ENCODE measurements at regions not wholly inside any gene's neighbourhood (a gene's known extent, or its start where the extent isn't known, plus 50 kb on each side); places are given as distances from the start of the nearest gene placed in this dataset.
"Not testable (repeated sequence)": the region's sequence is repeated elsewhere in the genome, so short reads cannot be mapped to it uniquely, and the experiment has no call there.

DNA sequence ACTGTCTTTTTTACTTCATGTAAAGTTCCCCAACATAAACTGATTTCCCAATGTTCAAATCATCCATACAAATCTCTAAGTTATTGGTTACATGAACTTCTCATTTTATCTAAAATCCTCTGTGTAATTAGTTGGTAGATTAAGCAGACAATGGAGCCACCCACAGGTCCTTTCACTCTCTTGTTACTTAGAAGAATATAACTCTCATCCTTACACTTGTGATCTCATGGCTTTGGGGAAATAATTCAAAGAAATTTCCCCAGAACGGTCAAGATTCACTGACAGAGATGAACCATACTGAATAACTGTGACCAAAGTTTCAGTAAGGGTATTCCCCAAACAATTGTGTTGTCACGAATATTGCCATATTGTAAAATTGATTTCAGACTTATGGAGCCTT is 1102.6 kb upstream of the EPHA6 start:
- DNase-seq = no peak

DNA sequence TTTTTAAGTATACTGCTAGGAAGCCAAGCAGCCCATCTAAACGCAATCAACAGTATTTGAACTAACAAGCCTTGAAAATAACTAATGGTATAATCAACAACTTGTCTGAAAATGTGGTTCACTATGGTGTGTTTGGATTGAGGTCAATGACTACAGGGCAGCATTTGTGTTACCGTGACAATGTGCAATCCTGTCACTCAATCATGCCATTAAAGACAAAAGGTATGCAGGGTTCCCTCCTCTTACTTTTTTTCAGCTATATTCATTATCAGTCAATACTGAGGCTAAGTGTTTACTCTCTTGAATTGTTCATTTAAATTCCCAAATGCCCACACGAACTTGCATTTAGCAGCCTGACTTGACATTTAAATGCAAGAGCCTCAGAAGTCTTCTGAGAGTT is 1099.3 kb upstream of the EPHA6 start:
- no peak for DNase-seq

DNA sequence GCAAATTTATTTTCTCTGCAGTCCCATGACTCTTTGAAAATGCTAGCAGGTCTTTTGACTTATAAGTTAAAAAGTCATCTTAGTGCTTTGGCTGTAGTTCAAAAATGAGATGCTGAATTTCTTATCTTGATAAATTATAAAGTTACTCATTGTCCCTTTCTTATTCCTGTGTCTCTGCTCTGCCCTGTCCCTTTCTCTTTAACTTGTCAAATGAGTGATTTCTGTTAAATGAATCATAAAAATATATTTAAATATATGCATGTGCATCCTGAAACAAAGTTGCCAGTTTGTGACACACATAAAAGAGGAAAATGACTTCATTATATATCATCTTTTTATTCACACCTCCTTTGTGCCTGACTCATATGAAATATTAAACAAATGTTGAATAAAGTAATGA is 1097.3 kb upstream of the EPHA6 start:
- no peak for DNase-seq

DNA sequence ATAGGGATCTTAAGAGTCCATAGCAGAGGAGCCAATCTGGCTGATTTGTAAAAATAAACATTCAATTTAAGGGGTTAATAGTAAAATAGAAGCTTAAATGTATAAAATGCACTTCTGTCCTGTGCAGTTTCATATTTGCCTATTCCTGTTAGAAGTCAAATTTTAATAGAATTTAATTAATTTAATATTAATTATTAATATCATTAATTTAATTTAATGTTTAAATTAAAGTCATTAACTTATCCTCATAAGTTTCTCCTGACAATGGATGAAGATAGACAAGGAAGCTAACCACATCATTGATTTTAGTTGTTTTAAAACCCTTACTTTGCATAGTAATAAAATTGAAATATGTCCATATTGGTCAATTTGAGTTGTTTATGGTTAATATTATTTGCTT is 1096.2 kb upstream of the EPHA6 start:
- no peak for DNase-seq

DNA sequence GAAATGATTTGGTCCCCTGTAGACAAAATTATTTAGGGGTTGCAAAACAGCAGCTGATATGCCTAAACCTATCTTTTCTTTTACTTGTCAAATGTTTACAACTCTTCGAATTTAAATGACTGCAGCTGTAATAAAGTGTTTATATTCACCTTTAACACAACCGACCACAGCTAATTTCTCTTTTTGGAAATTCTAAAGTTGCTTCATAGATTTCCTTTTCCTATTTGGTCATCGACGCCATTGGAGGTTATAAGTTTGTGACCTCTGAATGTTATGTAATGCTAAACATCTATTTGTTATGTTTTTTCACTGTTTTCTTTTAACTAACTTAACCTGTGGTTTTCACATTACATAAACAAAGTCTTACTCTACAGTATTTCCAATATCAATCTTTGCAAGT is 1094.9 kb upstream of the EPHA6 start:
- DNase-seq = no peak

DNA sequence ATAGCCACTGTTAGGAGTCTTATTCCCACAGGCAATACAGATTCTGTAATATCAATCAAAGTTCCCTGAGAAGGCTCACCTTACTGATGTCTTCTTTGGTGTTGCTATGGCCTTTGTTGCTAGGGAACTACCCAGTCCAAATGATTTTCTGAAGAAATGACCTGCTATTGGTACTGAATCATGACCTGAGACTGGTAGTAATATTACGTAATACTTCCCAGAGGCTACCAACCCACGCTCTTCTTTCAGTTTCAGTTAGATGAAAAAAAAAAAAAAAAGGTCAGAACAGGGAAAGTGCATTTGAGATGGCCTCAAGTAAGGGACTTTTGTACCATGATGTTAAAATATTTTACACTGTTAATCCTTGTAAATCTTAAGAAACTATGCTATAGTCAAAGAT is 1092.5 kb upstream of the EPHA6 start:
- no peak for DNase-seq

DNA sequence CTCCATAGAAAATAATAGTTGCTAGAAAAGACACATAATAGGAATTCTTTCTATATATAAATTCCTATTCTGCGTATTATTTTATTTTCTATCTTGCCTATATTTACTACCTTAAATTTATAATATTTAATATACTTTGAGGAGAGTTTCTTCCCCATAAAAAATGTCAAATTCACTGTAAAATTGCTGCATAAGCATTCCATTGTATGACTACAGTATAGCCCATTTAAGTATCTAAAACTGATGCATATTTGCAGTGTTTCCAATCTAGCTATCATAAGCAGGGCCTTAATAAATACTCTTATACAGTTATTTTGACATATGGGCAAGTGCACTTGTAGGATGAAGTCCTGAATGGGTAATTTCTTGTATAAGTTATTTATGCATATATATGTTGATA is 1088.6 kb upstream of the EPHA6 start:
- no peak for DNase-seq

DNA sequence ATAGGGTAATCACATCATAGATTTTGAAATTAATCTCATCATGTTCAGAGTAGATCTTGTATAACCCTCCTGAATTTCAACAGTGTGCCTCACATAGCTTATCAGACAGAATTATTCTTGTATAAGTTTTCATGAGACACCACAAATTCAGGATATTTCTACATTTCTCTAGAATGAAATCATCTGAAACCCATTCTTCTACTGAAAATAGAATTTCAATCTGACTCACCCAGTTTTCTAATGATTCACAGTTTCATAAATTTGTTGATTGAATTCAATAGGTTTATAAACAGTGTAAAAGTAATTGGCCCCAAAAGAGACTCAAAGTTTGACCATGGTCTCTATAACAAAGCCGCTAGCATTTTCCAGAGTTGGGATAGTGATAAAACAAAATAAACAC is 1082.6 kb upstream of the EPHA6 start:
- DNase-seq = no peak

DNA sequence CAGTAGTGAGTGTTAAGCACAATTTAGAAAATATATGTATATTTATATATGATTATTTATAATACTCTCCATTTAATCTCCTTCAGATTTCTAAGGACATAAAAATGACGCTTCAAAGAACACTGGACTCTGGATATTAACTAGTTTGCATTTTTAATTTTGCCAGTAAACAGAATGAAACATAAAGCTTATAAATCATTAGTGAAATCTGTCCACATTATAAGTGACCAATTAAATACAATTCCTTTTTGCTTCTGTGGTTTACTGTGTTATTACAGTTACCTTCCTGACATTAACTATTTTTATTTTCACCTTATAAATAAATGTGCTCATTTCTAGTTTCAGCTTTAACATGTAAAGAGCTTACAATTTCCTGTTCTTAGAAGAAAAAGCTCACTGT is 1081.1 kb upstream of the EPHA6 start:
- DNase-seq = no peak

DNA sequence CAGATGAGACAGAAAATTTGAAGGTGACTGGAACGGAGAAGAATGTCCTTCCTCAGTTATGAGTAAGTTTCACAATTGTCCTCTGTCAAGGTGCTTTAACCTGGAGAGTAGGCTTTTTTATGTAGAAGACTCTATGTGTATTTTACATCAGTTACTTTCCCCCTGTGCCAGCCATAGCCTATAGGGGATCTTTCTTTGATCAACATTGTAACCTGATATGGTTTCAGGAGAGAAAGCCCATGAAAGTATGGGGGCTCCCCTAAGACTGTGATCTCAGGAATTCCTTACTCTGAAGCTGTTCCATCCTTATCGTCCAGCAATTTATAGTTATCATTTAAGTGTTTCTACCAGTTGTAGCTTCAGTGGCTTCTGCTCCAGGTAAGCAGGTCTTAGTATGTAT is 1076.3 kb upstream of the EPHA6 start:
- DNase-seq = no peak

DNA sequence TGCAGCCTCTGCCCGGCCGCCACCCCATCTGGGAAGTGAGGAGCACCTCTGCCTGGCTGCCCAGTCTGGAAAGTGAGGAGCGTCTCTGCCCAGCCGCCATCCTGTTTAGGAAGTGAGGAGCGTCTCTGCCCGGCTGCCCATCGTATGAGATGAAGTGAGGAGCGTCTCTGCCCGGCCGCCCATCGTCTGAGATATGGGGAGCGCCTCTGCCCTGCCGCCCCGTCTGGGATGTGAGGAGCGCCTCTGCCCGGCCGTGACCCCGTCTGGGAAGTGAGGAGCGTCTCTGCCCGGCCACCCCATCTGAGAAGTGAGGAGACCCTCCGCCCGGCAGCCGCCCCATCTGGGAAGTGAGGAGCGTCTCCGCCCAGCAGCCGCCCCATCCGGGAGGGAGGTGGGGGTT is 1069.5 kb upstream of the EPHA6 start:
- not testable (repeated sequence) for DNase-seq

DNA sequence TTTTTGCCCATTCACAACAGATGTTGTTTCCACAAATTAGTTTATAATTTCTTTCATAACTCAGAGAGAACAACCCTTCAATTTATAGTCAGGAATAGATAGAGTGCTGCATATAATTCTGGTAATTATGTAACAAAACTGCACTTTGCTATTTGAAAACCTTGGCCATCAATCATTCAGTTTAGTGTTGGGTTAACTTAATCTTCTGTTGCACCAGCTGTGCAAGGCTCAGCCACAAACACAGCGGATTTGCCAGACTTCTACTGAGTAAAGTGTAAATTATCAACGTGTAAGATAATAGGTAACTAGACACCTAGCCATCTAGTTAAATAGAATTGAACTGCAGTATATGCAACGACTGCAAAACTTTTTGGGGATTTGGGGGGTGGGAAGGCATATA is 1064.3 kb upstream of the EPHA6 start:
- DNase-seq = no peak

DNA sequence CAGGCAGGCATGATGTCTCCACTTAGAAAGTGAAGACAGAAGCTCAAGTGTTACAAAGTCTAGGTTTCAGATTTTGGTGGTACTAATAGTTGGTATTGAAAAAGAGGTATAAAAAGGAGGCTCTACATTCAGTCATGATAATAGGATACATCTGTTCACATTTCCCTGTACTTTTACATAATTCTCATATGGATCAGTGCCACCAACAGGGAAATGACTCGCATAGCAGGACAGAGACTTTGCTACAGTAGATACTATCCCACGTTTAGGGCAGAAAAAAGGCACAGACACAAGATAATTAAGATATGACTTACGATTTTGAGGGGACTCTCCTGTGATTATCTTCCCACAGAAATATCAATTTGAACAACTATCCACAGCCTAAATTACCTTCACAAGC is 1062.9 kb upstream of the EPHA6 start:
- DNase-seq = no peak

DNA sequence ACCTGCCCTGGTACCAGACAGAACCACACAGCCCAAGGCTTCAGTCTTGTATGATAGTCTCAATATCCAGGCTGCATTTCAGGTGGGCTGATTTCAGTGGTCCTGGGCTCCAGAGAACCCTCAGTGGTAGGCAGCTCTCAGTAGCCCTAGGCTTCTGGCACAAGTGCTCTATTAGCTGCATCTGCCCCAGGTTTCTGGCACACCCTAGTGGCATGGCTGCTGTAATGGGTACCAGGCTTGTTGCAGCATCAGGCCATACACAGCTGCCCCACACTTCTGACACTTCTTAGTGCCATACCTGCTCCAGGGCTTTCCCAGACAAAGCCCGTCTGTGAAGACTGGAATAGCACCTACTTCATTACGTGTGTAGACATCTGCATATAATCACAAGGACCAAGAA is 1062.2 kb upstream of the EPHA6 start:
- no peak for DNase-seq

DNA sequence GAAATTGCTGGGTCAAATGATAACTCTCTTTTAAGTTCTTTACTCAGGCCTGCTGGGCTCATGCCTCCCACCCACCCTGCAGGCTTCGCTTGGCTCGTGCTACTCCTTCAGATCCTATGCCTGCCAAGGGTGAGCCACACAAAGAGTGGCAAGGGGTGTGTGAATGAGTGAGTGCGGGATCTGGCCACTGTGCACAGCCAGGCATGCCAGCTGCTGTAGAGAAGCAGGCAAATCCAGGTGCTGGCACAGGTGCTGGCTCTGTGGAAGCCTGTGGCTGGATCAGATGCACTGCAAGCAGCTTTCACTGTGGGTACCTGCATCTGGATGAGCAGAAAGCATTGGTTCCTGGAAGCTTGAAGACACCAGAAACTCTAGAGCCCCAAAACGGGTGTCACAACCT is 1055.7 kb upstream of the EPHA6 start:
- no peak for DNase-seq

DNA sequence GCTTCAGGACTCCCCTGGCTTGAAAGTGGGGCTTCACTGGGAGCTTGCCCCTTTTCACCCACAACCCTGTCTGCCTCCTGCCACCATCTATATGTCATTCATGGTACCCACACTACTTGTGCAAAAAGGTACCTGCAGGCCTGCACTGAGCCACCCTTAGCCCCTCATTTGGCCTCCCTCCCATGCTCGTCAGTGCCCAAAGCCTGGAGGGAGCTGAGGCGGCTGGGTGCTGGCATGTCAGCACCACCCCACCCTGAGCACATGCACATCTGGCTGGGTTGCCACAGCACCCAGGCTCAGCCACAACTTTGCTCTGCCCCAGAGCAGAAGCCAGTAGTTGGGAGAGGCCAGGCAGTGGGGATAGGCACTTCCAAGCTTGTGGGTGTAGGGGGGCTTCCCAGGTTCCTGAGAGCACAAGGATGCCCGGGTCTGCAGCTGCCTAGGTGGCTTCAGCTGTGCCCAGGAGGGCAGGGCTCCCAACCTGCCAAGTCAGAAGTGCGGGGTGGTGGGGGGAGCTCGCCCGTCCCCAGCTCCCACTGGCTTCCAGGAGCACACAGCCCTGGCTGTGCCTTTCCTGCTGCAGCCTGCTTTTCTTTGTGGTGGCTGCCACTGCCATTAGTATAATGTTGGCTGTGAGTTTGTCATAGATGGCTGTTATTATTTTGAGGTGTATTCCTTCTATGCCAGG is 1054.6 kb upstream of the EPHA6 start:
- no peak for DNase-seq

DNA sequence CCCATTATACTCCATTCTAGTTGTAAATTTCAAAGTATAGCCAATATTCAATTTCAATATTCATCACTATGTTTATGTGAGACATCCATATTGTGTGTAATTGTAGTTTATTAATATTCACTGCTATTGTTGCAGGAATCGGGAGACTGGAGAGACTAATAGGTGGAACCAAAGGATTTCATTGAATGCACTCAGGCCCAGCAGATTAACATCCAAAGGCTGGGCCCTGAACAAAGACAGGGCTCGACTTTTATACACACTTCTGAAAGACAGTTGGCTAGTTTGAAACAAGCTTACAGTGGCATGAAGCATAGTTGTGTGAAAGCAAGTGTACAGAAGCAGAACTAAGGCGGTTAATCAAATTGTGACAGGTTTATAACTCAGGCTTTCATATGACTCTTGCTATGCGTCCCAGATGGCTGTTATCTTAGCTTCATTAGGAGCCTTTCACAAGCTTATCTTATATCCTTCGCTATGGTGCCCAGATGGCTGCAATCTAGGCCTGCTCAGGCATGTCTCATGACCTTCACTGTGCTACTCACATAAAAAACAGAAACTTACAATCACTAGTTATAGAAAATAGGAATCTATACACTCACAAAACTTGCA is 1038.8 kb upstream of the EPHA6 start:
- DNase-seq = no peak

DNA sequence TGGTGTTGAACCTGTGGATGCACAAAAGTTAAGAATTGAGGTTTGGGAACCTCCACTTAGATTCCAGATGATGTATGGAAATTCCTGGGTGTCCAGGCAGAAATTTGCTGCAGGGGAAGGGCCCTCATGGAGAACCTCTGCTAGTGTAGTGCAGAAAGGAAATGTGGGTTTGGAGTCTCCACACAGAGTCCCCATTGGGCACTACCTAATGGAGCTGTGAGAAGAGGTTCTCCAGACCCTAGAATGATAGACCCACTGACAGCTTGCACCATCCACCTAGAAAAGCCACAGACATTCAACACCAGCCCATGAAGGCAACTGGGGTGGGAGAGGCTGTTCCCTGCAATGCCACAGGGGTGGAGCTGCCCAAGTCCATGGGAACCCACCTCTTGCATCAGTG is 1032.8 kb upstream of the EPHA6 start:
- DNase-seq = no peak

DNA sequence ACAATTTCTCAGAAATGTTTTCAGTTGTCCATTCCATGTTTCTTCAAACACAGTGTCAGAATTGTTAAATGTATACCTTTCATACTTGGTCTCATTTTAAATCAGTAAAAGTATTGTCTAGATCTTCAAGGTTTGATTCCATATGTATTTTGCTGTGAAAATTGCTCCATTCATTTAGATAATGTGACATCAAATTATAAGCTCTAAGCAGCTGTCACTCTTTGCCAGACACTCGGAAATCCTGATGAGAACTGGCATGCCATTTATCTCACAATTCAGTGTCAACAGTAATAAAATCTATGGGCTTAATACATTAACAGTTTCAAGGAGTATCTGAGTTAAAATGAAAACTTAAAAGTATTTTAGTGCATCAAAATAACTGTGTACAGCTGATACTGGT is 1025.3 kb upstream of the EPHA6 start:
- no peak for DNase-seq

DNA sequence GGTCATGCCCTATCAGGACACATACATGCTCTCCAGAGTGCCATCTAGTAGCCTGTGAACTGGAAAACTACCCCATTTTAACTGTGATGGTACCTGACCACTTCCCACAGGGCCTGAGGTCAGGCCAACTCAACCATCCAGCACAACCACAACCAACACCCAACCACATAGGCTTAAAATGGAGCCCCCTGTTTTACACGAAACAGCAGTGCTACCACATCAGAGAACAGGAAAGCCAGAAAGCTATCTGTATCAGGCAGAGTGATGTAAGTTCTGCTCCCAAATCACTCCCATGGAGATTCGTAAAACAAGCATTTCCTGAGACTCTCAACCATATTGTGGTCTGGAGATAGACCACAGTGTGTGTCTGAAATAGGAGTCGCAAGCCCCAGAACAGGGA is 1017.3 kb upstream of the EPHA6 start:
- DNase-seq = no peak

DNA sequence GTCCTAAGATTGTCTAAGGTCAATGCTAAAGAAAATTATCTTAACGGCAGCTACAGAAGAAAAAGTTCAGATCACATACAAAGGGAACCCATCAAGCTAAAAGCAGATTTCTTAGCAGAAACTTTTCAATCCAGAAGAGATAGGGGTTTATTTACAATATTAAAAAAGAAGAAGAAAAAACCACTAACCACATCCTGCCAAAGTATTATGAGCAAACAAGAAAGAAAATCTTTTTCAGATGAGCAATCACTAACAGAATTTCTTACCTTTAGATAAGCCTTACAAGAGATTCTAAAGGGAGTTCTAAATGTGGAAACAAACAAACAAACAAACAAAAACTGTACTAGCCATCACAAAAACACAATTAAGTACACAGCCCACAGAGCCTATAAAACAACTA is 1015.8 kb upstream of the EPHA6 start:
- DNase-seq = no peak

DNA sequence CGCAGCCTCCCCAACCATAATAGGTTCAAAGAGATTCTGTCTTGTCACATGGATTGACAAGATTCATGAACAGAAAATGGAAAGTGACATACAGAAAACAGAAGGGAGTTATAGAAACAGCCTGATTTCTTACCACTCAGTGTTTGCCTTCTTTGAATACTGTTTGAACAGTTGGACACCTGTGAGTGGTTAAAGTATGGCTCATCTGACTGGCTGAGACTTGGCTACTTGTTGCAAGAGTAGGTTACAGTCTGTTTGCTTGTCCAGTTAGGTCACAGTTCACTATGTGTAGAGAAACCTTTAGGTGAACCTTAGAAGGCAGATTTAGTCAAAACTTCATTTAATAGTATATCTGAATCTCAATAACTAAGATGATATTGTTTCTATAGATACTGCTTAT is 1003.9 kb upstream of the EPHA6 start:
- no peak for DNase-seq

DNA sequence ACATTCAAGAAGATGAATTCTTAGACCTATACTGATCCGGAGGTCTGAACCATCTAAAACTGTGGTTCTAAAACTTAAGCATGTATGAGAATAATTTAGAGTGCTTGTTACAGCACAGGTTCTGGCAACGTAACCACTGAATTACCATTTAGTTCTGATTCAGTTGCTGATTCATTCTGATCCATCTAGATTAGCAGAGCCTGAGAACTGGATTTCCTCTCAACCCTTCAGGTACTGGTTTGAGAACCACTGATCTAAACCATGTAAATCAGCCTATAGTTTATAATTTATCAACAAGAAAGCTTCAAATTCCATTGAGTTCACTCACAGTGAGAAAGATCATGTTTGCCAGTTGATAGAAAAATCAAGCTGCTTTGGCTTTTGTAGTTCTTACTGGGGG is 1001.1 kb upstream of the EPHA6 start:
- no peak for DNase-seq

DNA sequence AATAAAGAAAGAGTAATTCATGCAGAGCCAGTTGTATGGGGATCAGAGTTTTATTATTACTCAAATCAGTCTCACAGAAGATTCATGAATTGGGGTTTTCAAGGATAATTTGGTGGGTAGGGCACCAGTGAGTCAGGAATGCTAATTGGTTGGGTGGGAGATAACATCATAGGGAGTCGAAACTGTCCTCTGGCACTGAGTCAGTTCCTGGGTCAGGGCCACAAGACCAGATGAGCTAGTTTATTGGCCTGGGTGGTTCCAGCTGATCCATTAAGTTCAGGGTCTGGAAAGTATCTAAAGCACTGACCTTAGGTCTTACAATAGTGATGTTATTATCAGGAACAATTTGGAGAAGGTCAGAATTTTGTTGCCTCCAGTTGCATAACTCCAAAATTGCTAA is 998.6 kb upstream of the EPHA6 start:
- no peak for DNase-seq

DNA sequence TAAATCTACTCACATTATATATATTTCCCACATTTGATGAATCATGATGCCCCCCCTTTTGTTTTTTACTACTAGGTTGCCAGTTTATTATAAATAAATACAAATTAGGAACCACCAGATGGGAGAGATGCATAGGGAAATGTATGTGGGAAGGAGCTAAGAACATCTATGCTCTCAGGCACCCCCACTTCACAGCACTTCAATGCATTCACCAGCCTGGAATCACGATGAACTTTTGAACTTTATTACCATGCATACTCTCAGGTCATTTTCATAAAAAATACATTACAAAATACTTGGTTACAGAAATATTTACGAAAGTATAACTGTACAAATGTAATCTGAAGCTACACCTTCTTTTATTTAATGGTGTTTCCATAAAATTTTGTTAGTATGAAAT is 988.0 kb upstream of the EPHA6 start:
- DNase-seq = no peak
